ENCODE measurements at regions not wholly inside any gene's neighbourhood (a gene's known extent, or its start where the extent isn't known, plus 50 kb on each side); places are given as distances from the start of the nearest gene placed in this dataset.

- no peak for DNase-seq (ENCODE audit: low spot score)
These were observed 199.8 kb upstream of the CCDC150 start for GRCh38 chr2:196439760-196440159.

GRCh38 chr2:196440413-196440812 lies 199.1 kb upstream of the CCDC150 start:
- no peak for DNase-seq (ENCODE audit: low spot score)

- DNase-seq (ENCODE audit: low spot score), result no peak
These were observed 198.0 kb upstream of the CCDC150 start for GRCh38 chr2:196441527-196441926.

GRCh38 chr2:196442211-196442610 lies 197.3 kb upstream of the CCDC150 start:
- no peak for DNase-seq (ENCODE audit: low spot score)

GRCh38 chr2:196444442-196444841 lies 195.1 kb upstream of the CCDC150 start:
- DNase-seq (ENCODE audit: low spot score), result no peak

- DNase-seq (ENCODE audit: low spot score), result no peak
These were observed 193.5 kb upstream of the CCDC150 start for GRCh38 chr2:196445991-196446390.

- no peak for DNase-seq (ENCODE audit: low spot score)
These were observed 191.0 kb upstream of the CCDC150 start for GRCh38 chr2:196448407-196449079.

GRCh38 chr2:196449083-196449482 lies 190.4 kb upstream of the CCDC150 start:
- no peak for DNase-seq (ENCODE audit: low spot score)

- no peak for DNase-seq (ENCODE audit: low spot score)
These were observed 186.8 kb upstream of the CCDC150 start for GRCh38 chr2:196452758-196453157.

GRCh38 chr2:196453613-196454047 lies 185.9 kb upstream of the CCDC150 start:
- peak; percentile 38 for DNase-seq (ENCODE audit: low spot score)

GRCh38 chr2:196454492-196454891 lies 185.0 kb upstream of the CCDC150 start:
- no peak for DNase-seq (ENCODE audit: low spot score)

- DNase-seq (ENCODE audit: low spot score), result peak; percentile 81
These were observed 180.0 kb upstream of the CCDC150 start for GRCh38 chr2:196459539-196459938.

GRCh38 chr2:196463706-196464105 lies 175.8 kb upstream of the CCDC150 start:
- DNase-seq (ENCODE audit: low spot score), result no peak

GRCh38 chr2:196464311-196464710 lies 175.2 kb upstream of the CCDC150 start:
- no peak for DNase-seq (ENCODE audit: low spot score)

- no peak for DNase-seq (ENCODE audit: low spot score)
These were observed 172.9 kb upstream of the CCDC150 start for GRCh38 chr2:196466581-196466980.

- no peak for DNase-seq (ENCODE audit: low spot score)
These were observed 171.1 kb upstream of the CCDC150 start for GRCh38 chr2:196468394-196468793.

GRCh38 chr2:196473617-196474016 lies 165.9 kb upstream of the CCDC150 start:
- DNase-seq (ENCODE audit: low spot score), result no peak

GRCh38 chr2:196475611-196476010 lies 163.9 kb upstream of the CCDC150 start:
- no peak for DNase-seq (ENCODE audit: low spot score)

GRCh38 chr2:196478588-196478987 lies 160.9 kb upstream of the CCDC150 start:
- no peak for DNase-seq (ENCODE audit: low spot score)

- DNase-seq (ENCODE audit: low spot score), result no peak
These were observed 160.2 kb upstream of the CCDC150 start for GRCh38 chr2:196479350-196479749.

GRCh38 chr2:196480653-196481323 lies 158.7 kb upstream of the CCDC150 start:
- DNase-seq (ENCODE audit: low spot score), result no peak

GRCh38 chr2:196481324-196481697 lies 158.2 kb upstream of the CCDC150 start:
- DNase-seq (ENCODE audit: low spot score), result no peak

- no peak for DNase-seq (ENCODE audit: low spot score)
These were observed 157.1 kb upstream of the CCDC150 start for GRCh38 chr2:196482119-196483065.
